ENCODE measurements at regions not wholly inside any gene's neighbourhood (a gene's known extent, or its start where the extent isn't known, plus 50 kb on each side); places are given as distances from the start of the nearest gene placed in this dataset.

- no peak for DNase-seq
Measured at GRCh38 chr18:60982329-60982695, 350.9 kb upstream of the CDH20 start.

GRCh38 chr18:60982928-60983327 is 350.3 kb upstream of the CDH20 start:
- DNase-seq = no peak

GRCh38 chr18:60984510-60984909 is 348.7 kb upstream of the CDH20 start:
- peak; percentile 67 for DNase-seq

- peak; percentile 38 for DNase-seq
Measured at GRCh38 chr18:60987963-60988362, 345.3 kb upstream of the CDH20 start.

DNA sequence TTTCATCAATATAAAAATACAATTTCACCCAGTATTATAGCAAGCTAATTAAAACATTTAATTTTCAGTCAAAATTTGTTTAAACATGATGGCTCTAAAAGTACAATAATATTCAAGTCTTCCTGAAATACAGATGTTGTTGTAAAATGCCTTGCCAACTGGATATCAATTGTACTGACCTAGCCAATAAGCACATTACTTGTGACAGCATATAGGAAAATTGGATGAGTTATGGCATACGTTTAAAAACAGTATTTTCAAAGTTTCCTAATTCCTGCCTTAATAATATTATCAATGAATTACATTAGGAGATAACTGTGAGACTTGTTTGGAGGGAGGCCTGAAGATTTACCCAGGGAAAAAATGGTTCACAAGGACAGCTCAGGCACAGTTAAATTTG is 336.9 kb upstream of the CDH20 start:
- no peak for DNase-seq

GRCh38 chr18:60996822-60997221 is 336.4 kb upstream of the CDH20 start:
- DNase-seq = no peak

DNA sequence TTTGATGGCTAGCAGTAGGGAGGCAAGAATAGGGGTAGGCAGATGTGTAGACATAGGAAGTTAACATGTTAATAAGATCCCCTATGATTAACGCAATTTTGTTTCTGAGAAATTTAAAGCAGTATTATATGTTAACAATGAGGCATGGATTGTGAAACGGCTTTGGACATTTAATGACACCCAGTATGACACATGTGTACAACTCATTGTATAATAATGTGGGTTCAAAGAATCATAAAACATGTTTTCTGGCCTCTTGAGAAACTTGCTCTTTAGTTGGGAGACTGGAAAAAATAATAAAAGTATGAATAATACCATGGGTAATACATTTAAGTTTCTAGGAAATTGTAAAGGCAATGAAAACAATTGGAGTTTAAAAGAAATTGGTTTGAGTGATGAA is 332.1 kb upstream of the CDH20 start:
- DNase-seq = peak; percentile 13

DNA sequence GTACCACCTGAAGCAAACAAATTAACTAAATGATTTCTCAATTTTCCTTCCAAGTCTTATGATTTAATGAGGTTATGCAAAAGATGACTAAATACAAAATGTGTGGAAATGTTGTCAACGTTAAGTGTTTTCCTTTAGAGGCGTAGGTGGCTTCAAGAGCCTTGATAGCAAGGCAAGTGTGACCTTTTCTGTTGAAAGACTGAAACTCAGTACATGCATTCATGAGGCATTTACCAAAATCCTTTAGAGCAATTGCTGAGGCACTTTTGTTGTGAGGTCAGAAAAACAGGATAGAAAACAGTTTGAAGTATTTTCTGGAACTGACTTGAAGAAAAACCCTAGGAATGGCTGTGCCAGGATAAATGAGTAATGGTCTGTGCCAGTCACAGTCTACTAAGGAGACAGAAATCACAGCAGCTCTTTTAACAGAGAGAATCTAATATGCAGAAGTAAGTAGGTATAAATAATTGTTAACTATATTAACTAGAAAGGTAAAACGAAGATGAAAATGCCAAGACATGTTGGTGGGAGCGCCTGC is 326.5 kb upstream of the CDH20 start:
- no peak for DNase-seq

DNA sequence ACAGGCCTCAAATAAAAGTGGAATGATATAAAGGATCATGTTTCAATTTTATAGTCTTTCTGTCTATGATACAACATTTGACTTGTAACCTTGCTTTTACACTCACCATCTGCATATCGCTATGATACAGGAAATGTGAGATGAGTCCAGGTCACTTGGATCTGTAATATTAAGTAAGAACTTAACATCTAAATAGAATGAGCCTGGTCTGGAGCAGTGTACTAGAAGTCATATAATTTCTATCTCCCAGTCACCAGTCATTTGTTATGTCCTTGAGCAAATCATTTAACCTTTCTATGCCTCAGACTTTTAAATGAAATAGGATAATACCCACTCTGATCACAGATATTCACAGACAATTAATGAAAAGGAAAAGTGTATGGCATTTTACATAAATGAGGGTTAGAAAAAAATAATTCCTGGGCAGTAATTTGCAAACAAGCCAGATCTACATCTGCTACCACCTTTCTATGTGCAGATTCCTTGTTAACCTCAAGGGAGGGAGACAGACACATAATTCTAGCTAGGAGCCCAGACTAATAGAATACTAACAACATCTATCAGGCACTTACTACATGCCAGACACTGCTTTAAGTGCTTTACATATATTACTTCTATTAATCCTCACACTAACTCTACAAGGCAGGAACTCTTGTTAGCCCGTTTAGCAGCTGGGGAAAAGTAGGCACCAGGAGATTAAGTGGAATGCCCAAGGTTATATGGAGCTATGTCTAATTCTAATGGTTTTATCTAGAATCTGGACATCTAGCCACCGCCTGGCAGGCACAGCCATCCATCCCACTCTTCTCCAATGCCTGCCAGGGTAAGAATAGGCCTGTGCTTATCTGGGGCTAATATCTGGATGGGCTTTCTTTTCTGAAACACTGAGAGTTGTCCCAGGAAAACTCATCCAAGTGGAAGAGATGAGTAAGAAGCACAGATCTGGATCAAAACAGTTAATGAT is 313.6 kb upstream of the CDH20 start:
- no peak for DNase-seq

DNA sequence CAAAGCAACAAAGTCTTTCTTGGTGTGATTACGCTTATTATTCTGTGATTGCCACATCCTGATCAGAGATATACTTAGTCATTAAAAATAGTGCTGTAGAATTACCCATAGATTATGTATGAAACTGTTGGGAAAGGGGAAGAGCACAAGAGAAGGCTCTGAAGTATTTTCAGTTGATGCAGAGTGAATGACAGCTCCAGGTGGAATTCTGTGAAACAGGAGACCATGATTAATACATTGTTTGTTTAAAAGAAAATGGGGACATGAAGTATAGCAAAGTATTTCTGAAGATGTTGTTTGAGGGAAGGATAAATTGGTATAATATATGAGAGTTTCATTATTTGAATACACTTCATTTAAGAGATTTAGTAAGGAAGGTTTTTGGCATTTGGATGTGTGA is 307.6 kb upstream of the CDH20 start:
- no peak for DNase-seq

DNA sequence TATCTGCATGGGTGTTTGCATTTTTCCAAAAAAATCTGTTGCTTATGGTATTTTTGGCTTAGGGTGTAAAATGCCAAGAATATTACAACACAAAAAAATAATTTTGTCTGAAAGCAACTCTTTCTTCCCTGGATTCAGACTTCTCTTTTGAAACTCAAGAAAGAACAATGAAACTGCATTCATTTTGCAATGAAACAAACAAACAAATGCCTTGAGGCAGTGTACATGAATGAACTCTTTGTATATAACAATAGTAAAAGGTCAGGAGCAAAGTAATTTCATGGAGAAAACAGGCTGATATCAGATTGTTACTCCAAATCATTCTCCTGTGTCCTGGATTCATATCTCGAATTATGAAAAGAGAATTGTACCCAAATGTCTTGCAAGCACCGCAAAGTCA is 301.6 kb upstream of the CDH20 start:
- DNase-seq = no peak

GRCh38 chr18:61034580-61034979 is 298.6 kb upstream of the CDH20 start:
- no peak for DNase-seq

- DNase-seq = no peak
Measured at GRCh38 chr18:61039251-61039650, 294.0 kb upstream of the CDH20 start.

DNA sequence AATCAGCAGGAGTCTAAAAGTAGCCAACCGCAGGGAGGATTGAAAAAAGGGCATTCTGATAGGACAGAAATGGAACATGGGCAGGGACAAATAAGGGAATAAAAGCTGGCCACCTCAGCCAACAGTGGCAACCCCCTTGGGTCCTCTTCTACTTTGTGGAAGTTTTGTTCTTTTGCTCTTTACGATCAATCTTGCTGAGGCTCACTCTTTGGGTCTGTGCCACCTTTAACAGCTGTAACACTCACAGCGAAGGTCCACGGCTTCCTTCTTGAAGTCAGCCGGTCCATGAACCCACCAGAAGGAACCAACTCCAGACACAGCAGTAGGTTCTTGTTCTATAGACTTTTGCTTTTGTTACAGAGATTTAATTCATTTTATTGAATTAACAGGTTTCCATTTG is 285.4 kb upstream of the CDH20 start:
- no peak for DNase-seq

DNA sequence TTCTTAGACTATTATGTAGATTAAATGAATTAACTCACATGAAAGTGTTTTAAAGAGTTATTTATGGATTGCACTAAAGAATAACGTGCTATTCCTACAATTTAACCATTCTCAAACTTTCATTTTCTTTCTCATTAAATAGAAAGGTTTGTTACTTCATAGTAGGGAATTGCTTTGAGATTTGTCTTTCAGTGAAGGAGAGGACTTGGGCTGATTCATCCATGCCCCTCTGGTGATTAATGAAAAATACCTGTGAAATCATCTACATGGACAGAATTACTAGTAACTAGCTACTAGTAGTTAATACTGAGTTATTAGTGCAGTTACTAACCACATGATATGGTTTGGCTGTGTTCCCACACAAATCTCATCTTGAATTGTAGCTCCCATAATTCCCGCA is 275.8 kb upstream of the CDH20 start:
- DNase-seq = no peak

GRCh38 chr18:61062258-61062657 is 271.0 kb upstream of the CDH20 start:
- DNase-seq = no peak

GRCh38 chr18:61064911-61065310 is 268.3 kb upstream of the CDH20 start:
- no peak for DNase-seq

DNA sequence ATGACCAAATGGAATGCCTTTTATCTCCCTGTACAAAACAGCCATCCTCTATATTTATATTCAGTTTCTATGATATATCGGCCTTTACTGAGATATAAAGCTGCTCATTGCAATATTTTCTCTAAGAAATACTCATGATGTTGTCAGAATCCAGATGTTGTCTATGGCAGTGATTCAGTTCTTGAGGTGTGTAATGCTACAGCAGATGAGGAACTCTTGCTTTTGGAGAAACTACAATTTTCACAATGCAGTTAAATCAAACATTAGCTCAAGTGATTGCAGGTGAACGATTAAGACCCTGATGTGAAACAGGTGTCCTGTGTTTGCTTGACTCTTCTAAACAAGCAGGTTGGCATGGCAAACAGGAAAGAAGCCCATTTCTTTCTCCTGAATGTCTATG is 256.2 kb upstream of the CDH20 start:
- DNase-seq = no peak

DNA sequence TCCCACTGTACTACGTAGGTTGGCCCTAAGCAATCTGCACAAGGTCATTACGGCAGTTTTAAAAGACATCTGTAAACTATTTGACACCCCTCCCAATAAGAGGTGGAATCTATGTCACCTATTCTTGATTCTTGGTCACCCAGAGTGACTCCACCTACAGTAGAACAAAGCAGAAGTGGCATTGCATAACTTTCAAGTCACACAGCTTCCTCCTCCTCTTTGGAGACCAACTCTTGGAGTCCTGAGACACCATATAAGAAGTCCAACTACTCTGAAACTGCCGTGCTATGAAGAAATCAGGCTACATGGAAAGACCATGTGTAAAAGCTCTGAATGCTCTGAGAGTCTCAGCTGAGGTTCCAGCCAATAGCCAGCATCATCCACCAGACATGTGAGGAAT is 253.5 kb upstream of the CDH20 start:
- DNase-seq = no peak

- DNase-seq = no peak
Measured at GRCh38 chr18:61080954-61081528, 252.2 kb upstream of the CDH20 start.

GRCh38 chr18:61082976-61083630 is 250.1 kb upstream of the CDH20 start:
- no peak for DNase-seq

DNA sequence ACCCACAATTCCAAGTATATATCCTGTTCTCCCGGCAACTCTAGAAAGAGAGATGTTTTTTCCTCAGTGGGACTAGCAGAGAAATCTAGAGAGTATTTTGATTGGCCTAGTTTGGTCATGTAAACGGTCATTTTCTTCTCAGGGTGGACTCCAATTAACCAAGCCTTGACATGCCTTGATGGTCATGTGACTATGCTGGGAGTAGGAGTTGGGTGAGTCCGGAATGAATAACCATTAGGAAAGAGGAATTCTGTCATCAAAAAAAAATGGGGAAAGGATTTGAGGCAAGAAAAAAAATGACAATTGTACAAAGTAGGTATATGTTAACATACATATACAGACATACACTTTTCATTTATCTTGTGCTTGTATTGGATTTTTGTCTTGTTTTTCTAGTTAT is 248.2 kb upstream of the CDH20 start:
- no peak for DNase-seq

DNA sequence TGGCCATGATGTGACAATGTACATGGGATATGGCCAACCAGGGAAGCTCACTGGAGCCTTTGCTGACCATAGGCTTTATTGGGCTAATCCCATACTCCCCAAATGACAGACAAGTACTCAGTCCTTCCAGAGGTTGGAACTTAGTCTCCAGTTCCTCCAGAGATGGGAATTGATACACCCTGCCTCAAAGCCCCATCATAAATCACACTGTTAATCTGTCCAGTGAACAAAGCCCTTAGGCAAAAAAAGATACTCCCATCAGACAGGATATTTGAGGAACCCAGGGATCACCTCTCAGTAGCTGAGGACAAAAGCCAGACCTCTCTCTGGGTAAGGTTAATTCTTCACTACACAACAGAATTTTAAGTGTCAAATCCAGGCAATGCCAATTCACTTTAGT is 247.5 kb upstream of the CDH20 start:
- DNase-seq = no peak

DNA sequence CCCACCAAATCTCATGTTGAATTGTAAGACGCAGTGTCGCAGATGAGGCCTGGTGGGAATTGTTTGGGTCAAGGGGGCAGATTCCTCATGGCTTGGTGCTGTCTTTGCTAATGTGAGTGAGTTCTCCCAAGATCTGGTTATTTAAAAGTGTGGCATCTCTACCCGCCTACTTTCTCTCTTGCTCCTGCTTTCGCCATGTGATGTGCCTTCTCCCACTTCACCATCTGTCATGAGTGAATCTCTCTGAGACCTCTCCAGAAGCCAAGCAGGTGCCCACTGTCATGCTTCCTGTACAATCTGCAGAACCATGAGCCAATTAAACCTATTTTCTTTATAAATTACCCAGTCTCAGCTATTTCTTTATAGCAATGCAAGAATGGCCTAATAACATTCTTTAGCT is 246.6 kb upstream of the CDH20 start:
- DNase-seq = no peak
